GM21786 (cell line): ENCODE measurements at regions not wholly inside any gene's neighbourhood (a gene's known extent, or its start where the extent isn't known, plus 50 kb on each side); places are given as distances from the start of the nearest gene placed in this dataset.

ENCODE experiments used
- ATAC-seq: cut with Tn5 transposase; IDR thresholded peaks from one replicate; pipeline ENCODE4 v1.9.1; 2021; ENCODE audit not compliant: unreplicated experiment

DNA sequence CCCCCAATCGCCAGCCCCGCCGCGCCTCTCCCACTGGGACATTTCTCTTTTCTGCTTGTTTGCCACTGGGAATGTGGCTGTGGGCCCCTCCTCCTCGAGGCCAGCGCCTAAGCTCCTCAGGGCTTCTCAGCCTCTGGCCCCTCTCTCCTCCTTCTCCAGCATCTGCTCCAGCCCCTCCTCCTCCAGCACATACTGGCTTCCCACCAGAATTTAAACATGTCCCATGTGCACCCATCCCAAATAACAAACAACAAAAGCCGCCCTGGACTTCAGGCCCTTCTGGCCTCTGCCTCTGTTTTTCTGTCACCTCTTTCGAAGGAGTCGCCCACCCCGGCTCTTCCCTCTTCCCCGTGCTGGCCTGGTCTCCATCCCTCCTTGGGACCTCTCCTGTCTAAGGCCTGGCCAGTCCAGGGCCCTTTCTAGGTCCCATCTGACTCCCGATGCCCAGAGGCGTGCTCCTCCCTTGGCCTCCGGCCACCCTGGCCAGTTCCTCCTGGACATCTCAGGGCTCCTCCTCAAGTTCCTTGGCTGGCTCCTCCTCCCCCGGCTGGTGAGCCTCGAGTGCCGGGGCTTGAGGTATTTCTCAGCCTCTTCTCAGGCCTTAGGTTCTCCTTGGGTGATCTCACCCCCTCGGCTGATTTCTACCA, 94.6 kb upstream of the SLC6A6 start:
- ATAC-seq = no peak

GRCh38 chr3:14311729-14312128, 90.7 kb upstream of the SLC6A6 start:
- ATAC-seq = no peak

DNA sequence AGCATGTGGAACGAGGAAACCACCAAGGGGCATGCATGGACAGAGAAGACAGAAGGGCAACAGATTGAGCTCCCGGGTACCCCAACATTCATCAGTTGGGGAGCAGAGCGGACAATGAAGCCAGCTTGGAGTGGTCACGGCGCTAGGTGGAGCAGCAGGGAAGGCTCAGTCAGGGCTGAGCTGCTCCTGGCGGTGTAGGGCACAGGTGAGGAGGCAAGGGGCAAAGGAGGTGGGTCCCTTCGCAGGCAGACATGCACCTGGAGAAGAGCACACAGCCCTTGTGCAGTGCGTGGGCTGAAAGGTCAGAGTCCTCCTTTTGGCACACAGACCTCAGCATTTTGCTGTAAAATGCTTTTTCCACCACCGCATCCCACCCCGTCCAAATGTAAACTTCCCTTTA, 90.0 kb upstream of the SLC6A6 start:
- no peak for ATAC-seq

DNA sequence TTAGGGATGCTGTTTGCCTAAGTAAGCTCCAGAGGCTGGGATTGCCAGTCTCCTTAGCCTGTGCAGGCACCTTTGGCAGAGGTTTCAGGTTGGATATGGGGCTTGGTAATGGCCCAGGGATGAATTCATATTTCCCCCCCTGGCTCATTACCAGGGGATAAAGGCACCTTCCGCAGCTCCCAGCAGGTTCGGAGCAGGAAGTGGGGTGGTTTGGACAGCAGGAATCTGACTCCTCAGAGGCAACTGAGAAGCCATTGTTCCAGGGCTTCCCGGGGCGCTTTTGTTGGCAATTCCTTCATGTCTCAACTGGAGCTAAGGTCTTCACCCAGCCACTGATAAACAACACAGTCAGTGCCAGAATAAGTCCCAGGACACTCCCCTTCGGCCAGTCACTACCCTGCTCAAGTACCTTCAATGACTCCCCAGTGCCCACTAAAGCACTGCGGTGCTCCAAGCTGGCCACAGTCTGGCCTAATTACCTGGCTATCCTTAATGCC, 85.3 kb upstream of the SLC6A6 start:
- no peak for ATAC-seq

- no peak for ATAC-seq
Measured at GRCh38 chr3:14318646-14319045, 83.8 kb upstream of the SLC6A6 start.

DNA sequence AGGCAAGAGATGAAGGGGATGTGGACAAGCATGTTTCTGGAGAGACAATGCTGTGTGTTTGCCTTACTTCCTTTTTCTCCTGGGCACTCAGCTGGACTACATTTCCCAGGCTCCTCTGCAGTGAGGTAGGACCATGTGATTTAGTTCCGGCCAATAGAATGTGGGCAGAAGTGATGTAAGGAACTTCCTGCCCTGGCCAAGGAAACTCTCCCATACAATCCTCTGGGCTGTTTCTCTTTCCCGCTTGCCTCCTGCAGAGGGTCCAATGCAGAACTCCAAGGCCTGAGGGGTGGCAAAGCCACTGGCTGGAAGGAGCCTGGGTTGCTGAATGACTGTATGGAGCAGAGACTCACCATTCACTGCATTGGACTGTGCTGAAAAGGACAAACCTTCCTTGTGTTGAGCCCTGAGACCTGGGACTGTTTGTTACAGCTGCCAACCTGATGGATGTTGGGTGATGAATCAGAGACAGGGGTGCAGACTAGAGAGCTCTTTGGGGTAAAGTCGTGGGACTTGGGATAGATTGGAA, 82.7 kb upstream of the SLC6A6 start:
- ATAC-seq = peak; percentile 97

DNA sequence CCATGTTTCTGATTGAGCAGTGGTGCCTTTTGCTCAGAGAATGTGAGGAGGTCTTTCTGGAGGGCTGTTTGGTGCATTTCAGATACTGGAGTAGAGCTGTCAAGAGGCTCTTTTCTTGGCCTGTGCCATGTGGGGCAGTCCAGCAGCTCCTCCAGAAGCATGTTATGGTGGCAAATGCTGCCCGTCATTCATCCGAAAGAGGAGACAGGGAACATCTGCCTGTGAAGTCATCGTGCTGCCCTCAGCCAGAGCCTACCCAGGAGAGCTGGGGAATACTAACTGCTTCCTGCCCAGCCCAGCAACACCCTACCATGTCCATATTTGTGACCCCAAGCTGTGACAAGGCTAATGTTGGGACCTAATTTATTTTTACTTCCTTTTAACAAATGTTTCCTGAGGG, 82.2 kb upstream of the SLC6A6 start:
- no peak for ATAC-seq

DNA sequence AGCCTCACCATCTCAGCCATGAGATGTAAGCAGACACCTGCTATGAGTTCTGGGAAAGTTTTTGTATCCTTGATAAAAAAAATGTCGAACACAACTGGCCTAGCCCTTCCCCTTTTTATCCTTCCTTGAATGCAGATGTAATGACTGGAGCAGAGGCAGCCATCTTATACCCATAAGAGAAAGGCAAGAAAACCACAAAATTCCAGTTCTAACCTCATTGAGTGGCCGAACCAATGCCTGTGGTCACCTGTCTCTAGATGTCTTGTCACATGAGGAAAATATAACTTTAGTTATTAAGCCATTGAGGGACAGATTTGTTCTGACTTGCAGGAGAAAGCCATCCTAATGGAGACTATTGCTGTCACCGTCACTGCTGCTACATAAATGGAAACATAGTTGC, 80.4 kb upstream of the SLC6A6 start:
- ATAC-seq = no peak

GRCh38 chr3:14322667-14323295, 79.6 kb upstream of the SLC6A6 start:
- ATAC-seq = no peak

DNA sequence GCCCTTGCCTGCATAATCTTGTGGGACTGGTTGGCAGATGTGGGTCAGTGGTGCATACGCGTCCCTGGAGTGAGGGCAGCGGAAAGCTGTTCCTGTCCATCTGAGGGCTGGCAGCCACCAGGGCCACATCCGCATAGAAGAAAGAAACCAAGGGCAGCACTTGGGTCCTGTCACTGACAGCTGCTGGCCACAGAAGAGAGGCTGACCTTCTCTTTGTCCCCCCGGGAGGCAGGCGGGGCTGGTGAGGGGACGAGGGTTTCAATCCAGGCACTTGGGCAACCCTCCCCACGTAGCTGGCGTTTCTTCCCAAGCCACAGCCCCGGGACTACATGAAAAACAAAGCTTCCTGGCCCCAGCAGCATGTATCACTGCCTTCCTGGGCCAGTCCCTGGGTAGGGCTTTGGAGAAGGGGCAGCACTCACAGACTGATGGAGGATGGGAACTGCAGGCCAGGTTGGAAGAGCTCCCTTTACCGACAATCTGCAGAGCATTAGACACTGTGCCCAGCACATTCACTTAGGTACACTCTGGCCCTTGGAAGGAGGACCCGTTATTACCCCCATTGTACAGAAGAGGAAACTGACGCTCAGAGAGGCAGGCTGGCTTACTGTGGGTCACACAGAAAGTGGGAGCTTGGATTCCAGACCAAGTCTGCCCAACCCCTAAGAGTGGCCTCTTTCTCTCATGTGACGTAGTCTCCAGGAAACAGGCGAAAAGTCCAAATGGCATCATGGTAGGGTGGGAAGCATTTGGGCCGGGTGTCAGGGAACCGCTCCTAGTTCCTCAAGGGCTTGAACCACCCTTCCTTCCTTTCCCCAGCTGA, 78.8 kb upstream of the SLC6A6 start:
- ATAC-seq = no peak

GRCh38 chr3:14324224-14324944, 78.0 kb upstream of the SLC6A6 start:
- no peak for ATAC-seq

GRCh38 chr3:14328422-14328821, 74.0 kb upstream of the SLC6A6 start:
- ATAC-seq = no peak

DNA sequence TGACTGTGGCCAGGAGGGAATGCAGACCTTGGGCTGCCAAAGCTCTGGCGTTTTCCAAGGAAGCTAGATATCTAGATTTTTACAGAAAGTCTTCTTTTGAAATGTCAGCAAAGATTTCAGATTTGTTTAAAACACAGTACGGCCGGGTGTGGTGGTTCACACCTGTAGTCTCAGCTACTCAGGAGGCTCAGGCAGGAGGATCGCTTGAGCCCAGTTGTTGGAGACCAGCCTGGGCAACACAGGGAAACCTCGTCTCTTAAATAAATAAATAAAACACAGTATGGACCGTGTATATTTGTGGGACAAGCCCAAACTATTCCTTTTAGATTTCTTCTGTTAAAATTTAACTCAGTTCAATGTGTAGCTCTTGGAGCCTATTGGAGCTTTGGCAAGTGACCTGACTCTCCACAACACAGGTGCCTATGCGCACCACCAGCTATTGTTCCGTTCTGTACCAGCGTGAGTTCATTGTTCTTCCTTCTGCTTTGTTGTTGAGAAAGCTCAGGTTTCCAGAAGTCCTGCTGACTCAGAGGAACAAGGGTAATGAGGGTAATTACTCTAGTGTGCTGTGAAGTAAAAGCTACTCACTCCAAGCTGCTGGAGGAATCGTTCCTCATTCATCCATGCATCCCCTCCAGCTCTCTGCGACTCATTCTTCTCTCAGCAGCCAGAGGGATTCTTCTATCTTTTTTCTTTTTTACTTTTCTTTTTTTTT, 73.1 kb upstream of the SLC6A6 start:
- ATAC-seq = no peak

DNA sequence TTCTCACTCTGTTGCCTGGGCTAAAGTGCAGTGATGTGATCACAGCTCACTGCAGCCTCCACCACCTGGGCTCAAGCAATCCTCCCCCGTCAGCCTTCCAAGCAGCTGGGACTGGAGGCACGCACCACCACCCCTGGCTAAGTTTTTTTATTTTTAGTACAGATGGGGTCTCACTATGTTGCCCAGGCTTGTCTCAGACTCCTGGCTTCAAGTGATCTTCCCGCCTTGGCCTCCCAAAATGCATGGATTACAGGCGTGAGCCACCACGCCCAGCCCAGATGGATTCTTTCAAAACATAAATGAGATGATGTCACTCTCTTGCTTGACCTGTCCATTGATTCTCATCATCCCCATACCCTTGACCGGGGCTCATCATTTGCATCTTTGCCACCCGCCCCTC, 72.6 kb upstream of the SLC6A6 start:
- ATAC-seq = no peak

DNA sequence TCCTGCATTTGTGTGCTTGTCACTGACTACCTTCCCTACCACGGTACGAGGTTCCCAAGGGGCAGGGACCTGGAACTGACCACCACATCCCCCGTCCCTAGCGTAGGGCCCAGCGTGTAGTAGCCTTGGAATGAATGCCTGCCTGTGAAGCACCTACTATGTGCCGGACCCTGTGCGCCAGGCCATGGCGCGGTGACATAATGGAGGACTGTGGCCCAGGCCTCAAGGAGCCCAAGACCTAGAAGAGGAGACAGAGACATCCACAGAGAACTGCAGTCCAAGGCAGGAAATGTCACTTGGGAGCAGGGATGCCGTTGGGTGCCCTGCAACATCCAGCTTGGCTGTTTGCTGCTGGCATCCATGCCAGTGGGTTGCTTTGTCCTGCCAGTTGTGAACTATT, 71.9 kb upstream of the SLC6A6 start:
- ATAC-seq = no peak

- no peak for ATAC-seq
Measured at GRCh38 chr3:14331251-14331650, 71.2 kb upstream of the SLC6A6 start.

DNA sequence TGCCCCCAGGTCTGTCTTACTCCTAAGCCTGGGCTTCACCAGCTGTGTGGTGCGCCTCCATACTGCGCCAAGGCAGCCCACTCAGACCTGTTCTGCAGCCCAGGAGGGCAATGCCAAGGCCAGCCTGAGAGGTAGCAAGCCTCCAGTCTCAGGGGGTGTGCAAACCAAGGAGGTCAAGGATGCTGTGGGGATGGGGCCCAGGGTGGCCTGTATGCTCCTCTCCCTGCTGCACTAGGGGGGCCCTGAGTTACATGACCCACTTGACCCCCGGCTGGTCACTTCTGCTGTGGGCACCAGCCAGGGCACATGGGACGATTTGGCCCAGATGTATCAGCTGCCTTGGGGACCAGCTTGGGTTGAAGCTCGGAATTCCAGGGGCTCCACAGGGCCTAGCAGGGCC, 70.0 kb upstream of the SLC6A6 start:
- ATAC-seq = no peak

GRCh38 chr3:14333215-14333614, 69.2 kb upstream of the SLC6A6 start:
- ATAC-seq = no peak

GRCh38 chr3:14333621-14334020, 68.8 kb upstream of the SLC6A6 start:
- ATAC-seq = no peak

- ATAC-seq = no peak
Measured at GRCh38 chr3:14334136-14334535, 68.3 kb upstream of the SLC6A6 start.

DNA sequence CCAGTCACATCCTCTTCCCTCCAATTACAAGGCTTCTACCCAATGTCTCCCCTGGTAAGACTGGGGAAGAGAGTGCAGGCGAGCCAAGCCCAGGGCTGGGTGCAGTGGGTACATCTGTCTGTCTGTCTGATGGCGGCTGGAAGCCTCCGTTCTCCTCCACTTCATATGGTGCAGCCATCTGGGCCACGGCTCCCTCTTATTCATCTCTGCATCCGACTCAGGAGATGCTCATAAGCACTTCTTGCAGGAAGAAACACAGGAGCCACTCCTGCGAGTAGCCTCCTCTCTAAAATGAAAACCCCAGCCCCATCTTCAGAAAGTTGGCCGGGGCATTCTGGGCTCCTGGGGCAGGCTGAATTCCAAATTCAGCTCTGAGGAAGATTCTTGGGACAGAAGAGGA, 67.5 kb upstream of the SLC6A6 start:
- no peak for ATAC-seq
